H1 (cell line): ENCODE measurements at regions not wholly inside any gene's neighbourhood (a gene's known extent, or its start where the extent isn't known, plus 50 kb on each side); places are given as distances from the start of the nearest gene placed in this dataset.

ENCODE experiments used
- CHD2 ChIP-seq: IDR thresholded peaks from 2 replicates; pipeline ENCODE4 v1.6.1; 2012; ENCODE audit warnings: low read length, improper control_type of control experiment
- CTBP2 ChIP-seq: IDR thresholded peaks from 2 replicates; pipeline ENCODE4 v1.7.0; 2011; ENCODE audit warnings: borderline replicate concordance, mild to moderate bottlenecking, moderate library complexity, mixed read lengths, low read length; ENCODE audit not compliant: insufficient read depth, insufficient read length
- FOSL1 ChIP-seq: IDR thresholded peaks from 2 replicates; pipeline ENCODE4 v1.6.1; 2011; ENCODE audit warnings: mild to moderate bottlenecking, low read depth, low read length, moderate library complexity; ENCODE audit not compliant: insufficient read depth
- JUND ChIP-seq: IDR thresholded peaks from 2 replicates; pipeline ENCODE4 v1.6.1; 2011; ENCODE audit warnings: mild to moderate bottlenecking, improper control_type of control experiment, low read length
- NRF1 ChIP-seq: IDR thresholded peaks from 2 replicates; pipeline ENCODE4 v1.6.1; 2011; ENCODE audit warnings: mild to moderate bottlenecking, low read depth, low read length, improper control_type of control experiment
- SP4 ChIP-seq: IDR thresholded peaks from 2 replicates; pipeline ENCODE4 v1.6.1; 2012; ENCODE audit warnings: low read length, inconsistent platforms

DNA sequence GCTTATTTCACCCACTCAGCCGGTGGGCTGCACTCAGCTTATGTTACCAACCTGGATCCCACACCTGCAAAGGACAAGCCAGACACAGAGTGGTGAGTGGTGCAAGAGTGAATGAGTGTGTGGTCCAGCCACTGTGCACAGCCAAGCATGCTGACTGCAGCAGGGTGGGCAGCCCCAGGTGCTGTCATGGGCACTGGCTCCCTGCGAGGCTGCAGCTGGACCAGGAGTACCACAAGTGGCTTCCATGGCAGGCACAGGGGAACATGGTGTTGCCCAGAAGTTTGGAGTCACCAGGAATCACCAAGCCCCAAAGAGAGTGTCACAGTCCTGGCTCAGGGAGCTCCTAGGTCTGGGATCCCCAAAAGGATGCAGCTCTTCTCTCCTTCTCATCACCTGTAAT is 1093.4 kb downstream of the KHDRBS2 start (continued):
- TF ChIP-seq CTBP2 (no peak), NRF1 (no peak), FOSL1 (no peak), JUND (no peak), SP4 (no peak), CHD2 (no peak)
